BLaER1 treated with 17β-estradiol and CSF1 and Interleukin-3, amounts not matched to agents 10 nM and 100 nM (cell line): ENCODE measurements at regions not wholly inside any gene's neighbourhood (a gene's known extent, or its start where the extent isn't known, plus 50 kb on each side); places are given as distances from the start of the nearest gene placed in this dataset.

Experiments used
- H3K27ac ChIP-seq, 11 experiments: shearing (Covaris generic); formaldehyde crosslinking; 2 replicates each; pipeline ENCODE4 v1.8.1; 2022
- H3K27me3 ChIP-seq, 11 experiments: shearing (Covaris generic); formaldehyde crosslinking; 2 replicates each; pipeline ENCODE4 v1.8.1; 2022
- H3K36me3 ChIP-seq, 11 experiments: shearing (Covaris generic); formaldehyde crosslinking; 2 replicates each; pipeline ENCODE4 v1.8.1; 2022
- H3K4me1 ChIP-seq, 10 experiments: shearing (Covaris generic); formaldehyde crosslinking; 2 replicates each; pipeline ENCODE4 v1.8.1; 2022
- H3K4me2 ChIP-seq, 11 experiments: shearing (Covaris generic); formaldehyde crosslinking; 2 replicates each; pipeline ENCODE4 v1.8.1; 2022
- H3K4me3 ChIP-seq, 10 experiments: shearing (Covaris generic); formaldehyde crosslinking; 2 replicates each; pipeline ENCODE4 v1.8.1; 2022
- H3K9ac ChIP-seq, 11 experiments: shearing (Covaris generic); formaldehyde crosslinking; 2 replicates each; pipeline ENCODE4 v1.8.1; 2022
- H3K9me3 ChIP-seq, 11 experiments: shearing (Covaris generic); formaldehyde crosslinking; replicated peaks in 1 of 11; 2 replicates each; pipeline ENCODE4 v1.8.1; 2022
- H4K20me1 ChIP-seq, 11 experiments: shearing (Covaris generic); formaldehyde crosslinking; 2 replicates each; pipeline ENCODE4 v1.8.1; 2022
- Cebpa-rat ChIP-seq, 11 experiments: shearing (Covaris generic); IDR thresholded peaks; 2 replicates each; pipeline ENCODE4 v1.8.1; 2022

DNA sequence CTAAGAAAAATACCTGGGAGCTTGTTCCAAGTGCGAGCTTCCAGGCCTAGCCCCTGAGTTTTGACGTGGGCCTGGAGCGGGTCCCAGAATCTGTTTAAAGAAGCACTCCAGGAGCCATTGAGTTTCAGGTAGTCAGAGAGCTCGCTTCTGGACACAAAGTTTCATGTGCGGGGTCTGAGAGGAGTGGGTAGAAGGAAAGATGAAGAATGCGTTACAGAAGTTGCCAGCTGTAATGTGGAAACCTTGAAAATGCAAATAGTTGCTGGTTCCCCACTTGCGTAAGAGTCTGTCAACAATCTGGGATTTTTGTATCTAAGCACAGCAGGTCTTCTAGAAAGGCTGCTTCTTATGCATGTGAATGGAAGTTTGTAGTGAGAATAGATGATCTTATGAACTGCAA lies 77.5 kb upstream of the CLCN4 start:
- H3K4me1 ChIP-seq = peaks cover 20 to 28% (median 24%) of the 10 kb centered on the region in 10 experiments

DNA sequence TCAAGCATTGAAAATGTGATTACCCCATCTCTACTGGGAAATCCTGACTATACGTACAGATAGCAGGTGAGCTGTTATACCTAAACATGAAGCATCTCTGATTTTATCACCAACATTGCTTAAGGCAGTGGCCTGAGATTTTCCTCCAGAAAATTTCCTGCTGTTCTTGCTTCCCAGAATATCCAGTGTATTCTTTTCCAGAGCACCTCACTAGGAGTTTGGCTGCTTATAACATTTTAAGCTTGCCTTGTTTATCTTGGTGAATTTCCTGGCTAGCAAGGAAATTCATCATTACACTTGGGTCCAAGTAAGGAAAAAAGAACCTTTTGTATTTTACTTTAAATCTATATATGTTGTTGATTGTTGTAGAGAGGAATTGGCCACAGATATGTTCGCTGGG lies 73.0 kb upstream of the CLCN4 start:
- peak overlapping the region in 3 of 11 experiments; percentile 61 to 75 (median 72); a peak in 5 of 22 replicates for H3K9ac ChIP-seq
- peak overlapping the region in 1 of 10 experiments; percentile 46; a peak in 1 of 20 replicates for H3K4me3 ChIP-seq
- no peaks in the 10 kb centered on the region for H3K9me3 ChIP-seq

More for the DNA sequence above, 77.5 kb upstream of the CLCN4 start:
- H3K9me3 ChIP-seq = no peaks in the 10 kb centered on the region
- H4K20me1 ChIP-seq = no peaks in the 10 kb centered on the region; a peak in 1 of 22 replicates
- H3K4me3 ChIP-seq = no peak overlapping the region
- H3K27me3 ChIP-seq = no peaks in the 10 kb centered on the region
- H3K27ac ChIP-seq = no peak overlapping the region
- H3K9ac ChIP-seq = no peak overlapping the region
- TF ChIP-seq Cebpa-rat (IDR thresholded peaks at IDR 0.05) = no peak
- H3K4me2 ChIP-seq = no peak overlapping the region
- peaks cover 0 to 39% (median 5%) of the 10 kb centered on the region in 11 experiments; a peak in 8 of 22 replicates for H3K36me3 ChIP-seq

DNA sequence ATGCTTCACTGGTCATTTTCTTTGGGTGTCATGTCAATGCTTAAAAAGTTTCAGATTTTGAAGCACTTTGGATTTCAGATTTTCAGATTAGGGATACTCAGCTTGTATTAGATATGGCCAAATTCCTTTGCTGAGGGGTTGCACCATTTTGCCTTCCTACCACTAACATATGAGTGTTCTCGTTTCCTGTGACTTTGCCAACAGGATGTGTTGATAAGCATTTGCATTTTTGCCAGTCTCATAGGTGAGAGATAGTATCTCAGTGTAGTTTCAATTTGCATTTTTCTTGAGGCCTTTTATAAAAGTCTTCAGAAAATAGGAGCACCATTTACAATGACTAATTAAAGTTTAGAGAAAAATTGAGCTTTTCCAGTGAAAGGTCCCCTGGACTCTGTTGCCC lies 71.6 kb upstream of the CLCN4 start:
- H3K4me1 ChIP-seq = peaks cover 26 to 60% (median 49%) of the 10 kb centered on the region in 10 experiments
- H4K20me1 ChIP-seq = peaks cover 0 to 3% (median 0%) of the 10 kb centered on the region in 11 experiments; a peak in 1 of 22 replicates
- peaks cover 0 to 22% (median 4%) of the 10 kb centered on the region in 11 experiments; a peak in 8 of 22 replicates for H3K36me3 ChIP-seq
- TF ChIP-seq Cebpa-rat (IDR thresholded peaks at IDR 0.05) = no peak
- H3K9ac ChIP-seq = no peak overlapping the region
- no peak overlapping the region for H3K4me3 ChIP-seq
- H3K4me2 ChIP-seq = peak overlapping the region in 9 of 11 experiments; percentile 6 to 94 (median 32); a peak in 12 of 22 replicates
- H3K9me3 ChIP-seq = no peaks in the 10 kb centered on the region
- H3K27me3 ChIP-seq = no peaks in the 10 kb centered on the region
- no peak overlapping the region for H3K27ac ChIP-seq

More for the DNA sequence above, 73.0 kb upstream of the CLCN4 start:
- Histone ChIP-seq H3K4me1 (peaks cover 20 to 46% (median 38%) of the 10 kb centered on the region in 10 experiments), H3K27ac (peak overlapping the region in 5 of 11 experiments; percentile 60 to 79 (median 69); a peak in 7 of 22 replicates), H3K36me3 (peaks cover 0 to 34% (median 5%) of the 10 kb centered on the region in 11 experiments; a peak in 8 of 22 replicates), H3K27me3 (no peaks in the 10 kb centered on the region), H4K20me1 (peaks cover 0 to 3% (median 0%) of the 10 kb centered on the region in 11 experiments; a peak in 1 of 22 replicates), H3K4me2 (peak overlapping the region; percentile 72 to 94 (median 84); a peak in 19 of 22 replicates)
- no peak for TF ChIP-seq Cebpa-rat (IDR thresholded peaks at IDR 0.05)

DNA sequence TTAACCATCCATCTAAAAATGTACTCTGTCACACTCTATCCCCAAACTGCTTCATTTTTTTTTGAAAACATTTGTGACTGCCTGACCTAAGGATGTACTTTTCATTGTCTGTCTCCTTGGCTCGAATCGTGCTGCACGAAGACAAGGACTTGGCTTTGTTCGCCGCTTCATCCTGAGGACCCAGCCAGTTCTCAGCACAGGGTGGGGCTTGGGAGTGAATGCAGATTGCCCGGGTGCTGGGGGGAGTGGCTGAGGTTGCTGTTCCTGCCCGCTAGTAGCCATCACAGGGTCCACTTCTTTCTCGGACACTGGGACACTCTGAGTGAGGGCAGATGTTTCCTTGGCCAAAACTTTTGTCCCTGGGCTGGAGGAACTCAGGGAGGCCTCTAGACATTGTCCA lies 70.1 kb upstream of the CLCN4 start:
- Histone ChIP-seq H3K4me3 (no peak overlapping the region), H3K9ac (no peak overlapping the region), H3K27ac (no peak overlapping the region), H3K9me3 (peaks cover 0 to 5% (median 0%) of the 10 kb centered on the region in 11 experiments; a peak in 1 of 22 replicates), H4K20me1 (peaks cover 0 to 3% (median 0%) of the 10 kb centered on the region in 11 experiments; a peak in 1 of 22 replicates), H3K36me3 (peaks cover 6 to 26% (median 8%) of the 10 kb centered on the region in 11 experiments; a peak in 17 of 22 replicates), H3K4me2 (no peak overlapping the region), H3K27me3 (no peaks in the 10 kb centered on the region), H3K4me1 (peaks cover 26 to 60% (median 52%) of the 10 kb centered on the region in 10 experiments)
- TF ChIP-seq Cebpa-rat (IDR thresholded peaks at IDR 0.05) = no peak

DNA sequence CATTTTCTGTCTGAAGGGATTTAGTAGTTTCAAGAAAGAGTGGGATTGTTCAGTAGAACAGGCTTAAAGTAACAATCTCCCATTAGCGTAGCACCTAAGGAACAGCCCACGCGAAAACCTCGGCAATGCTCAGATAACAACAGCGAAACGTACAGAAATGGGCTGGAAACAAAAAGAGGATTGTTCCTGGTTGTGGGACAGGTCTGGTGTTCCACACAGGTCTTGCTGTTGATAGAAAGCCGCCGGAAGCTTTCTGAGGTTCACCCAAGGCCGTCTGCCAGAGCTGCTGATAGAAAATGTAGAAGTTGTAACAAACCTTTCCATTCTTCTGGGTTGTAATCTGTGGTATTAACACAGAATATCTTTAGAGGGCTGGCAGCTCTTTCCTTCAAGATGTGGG lies 69.4 kb upstream of the CLCN4 start:
- Histone ChIP-seq H3K4me1 (peaks cover 22 to 53% (median 47%) of the 10 kb centered on the region in 10 experiments), H3K9ac (no peak overlapping the region), H3K4me2 (no peak overlapping the region), H3K36me3 (peaks cover 8 to 33% (median 15%) of the 10 kb centered on the region in 11 experiments; a peak in 17 of 22 replicates), H3K27ac (no peak overlapping the region), H3K27me3 (no peaks in the 10 kb centered on the region), H3K9me3 (peaks cover 0 to 5% (median 0%) of the 10 kb centered on the region in 11 experiments; a peak in 1 of 22 replicates), H3K4me3 (no peak overlapping the region), H4K20me1 (peaks cover 0 to 3% (median 0%) of the 10 kb centered on the region in 11 experiments; a peak in 1 of 22 replicates)
- no peak for TF ChIP-seq Cebpa-rat (IDR thresholded peaks at IDR 0.05)

DNA sequence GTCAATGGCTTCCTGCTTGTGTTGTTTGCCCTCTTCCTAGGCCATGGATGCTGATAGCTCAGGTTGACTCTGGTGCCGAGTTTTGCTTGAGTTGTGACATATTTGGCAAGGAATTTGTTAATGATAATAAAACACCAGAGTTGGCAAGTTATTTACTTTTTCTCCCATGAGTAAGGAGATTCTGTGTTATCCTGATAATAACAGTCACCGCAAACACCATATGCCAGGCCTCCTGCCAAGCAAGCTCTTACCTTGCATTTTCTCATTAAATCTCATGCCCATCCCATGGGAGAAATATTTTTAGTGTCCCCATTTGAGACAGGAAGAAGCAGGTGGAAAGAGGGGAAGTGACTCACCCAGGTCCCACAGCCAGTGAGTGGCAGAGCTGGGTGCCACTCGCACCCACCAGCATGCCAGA lies 67.4 kb upstream of the CLCN4 start:
- Histone ChIP-seq H3K36me3 (peaks cover 8 to 52% (median 19%) of the 10 kb centered on the region in 11 experiments; a peak in 17 of 22 replicates), H3K27me3 (no peaks in the 10 kb centered on the region), H3K27ac (no peak overlapping the region), H4K20me1 (peaks cover 0 to 3% (median 0%) of the 10 kb centered on the region in 11 experiments; a peak in 1 of 22 replicates), H3K9me3 (peaks cover 0 to 5% (median 0%) of the 10 kb centered on the region in 11 experiments; a peak in 1 of 22 replicates), H3K4me3 (no peak overlapping the region), H3K4me1 (peaks cover 7 to 33% (median 27%) of the 10 kb centered on the region in 10 experiments; a peak in 19 of 20 replicates), H3K9ac (no peak overlapping the region), H3K4me2 (peak overlapping the region; percentile 17 to 75 (median 68); a peak in 19 of 22 replicates)
- TF ChIP-seq Cebpa-rat (IDR thresholded peaks at IDR 0.05) = no peak

DNA sequence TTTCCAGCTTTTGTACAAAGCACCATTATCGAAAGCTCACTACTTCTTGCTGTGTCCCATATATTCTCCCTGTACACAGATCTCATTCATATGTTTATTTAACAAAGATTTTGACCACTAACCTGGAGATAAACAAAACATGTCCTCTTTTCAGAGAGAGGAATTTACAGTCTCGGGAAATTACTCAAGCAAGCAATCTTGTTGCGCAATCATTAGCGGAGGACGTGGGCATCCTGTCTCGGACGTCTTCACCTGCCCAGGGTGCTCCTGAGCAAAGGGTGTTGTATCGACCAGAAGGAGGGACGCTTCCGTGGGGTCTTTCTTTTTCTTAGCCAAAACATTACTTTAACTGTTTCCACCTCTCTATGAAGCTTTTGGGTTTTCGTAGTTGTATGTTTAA lies 66.5 kb upstream of the CLCN4 start:
- no peak overlapping the region for H3K9ac ChIP-seq
- peaks cover 7 to 24% (median 18%) of the 10 kb centered on the region in 10 experiments; a peak in 19 of 20 replicates for H3K4me1 ChIP-seq
- no peak overlapping the region for H3K27ac ChIP-seq
- H3K9me3 ChIP-seq = peaks cover 0 to 5% (median 0%) of the 10 kb centered on the region in 11 experiments; a peak in 1 of 22 replicates
- no peaks in the 10 kb centered on the region for H4K20me1 ChIP-seq
- H3K4me3 ChIP-seq = no peak overlapping the region
- no peaks in the 10 kb centered on the region for H3K27me3 ChIP-seq
- H3K36me3 ChIP-seq = peaks cover 8 to 61% (median 20%) of the 10 kb centered on the region in 11 experiments; a peak in 17 of 22 replicates
- peak overlapping the region in 9 of 11 experiments; percentile 24 to 75 (median 68); a peak in 12 of 22 replicates for H3K4me2 ChIP-seq
- peak; percentile 59 to 98 (median 90); a peak in 19 of 22 replicates for TF ChIP-seq Cebpa-rat (IDR thresholded peaks at IDR 0.05)

DNA sequence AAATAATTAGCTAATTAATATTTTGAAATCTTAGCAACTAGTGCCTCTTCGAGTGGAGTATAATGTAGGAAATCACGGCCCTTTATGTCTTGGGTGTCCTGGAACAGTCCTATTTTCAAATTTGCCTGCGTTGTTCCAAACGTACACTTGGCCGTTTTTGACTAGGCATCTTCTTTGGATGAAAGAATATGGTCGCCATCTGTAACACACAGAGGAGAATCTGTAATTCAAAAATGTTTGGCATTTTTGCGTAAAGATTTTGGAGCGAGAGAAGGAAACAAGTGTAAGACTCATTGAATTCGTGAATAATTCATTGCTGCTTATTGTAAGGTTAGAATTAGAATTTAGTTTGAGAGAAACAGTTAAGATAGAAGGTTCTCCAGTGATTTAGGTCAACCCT lies 61.5 kb upstream of the CLCN4 start:
- Histone ChIP-seq H3K27me3 (no peaks in the 10 kb centered on the region), H4K20me1 (no peaks in the 10 kb centered on the region), H3K27ac (no peak overlapping the region), H3K4me3 (no peak overlapping the region), H3K4me1 (peaks cover 35 to 49% (median 44%) of the 10 kb centered on the region in 10 experiments), H3K4me2 (0 out of 22 replicates have a peak overlapping the region, but pooled peaks of 1 of the 11 experiments have one; percentile 4), H3K9me3 (peaks cover 0 to 5% (median 0%) of the 10 kb centered on the region in 11 experiments; a peak in 1 of 22 replicates), H3K9ac (no peak overlapping the region), H3K36me3 (peaks cover 8 to 53% (median 22%) of the 10 kb centered on the region in 11 experiments; a peak in 18 of 22 replicates)
- no peak for TF ChIP-seq Cebpa-rat (IDR thresholded peaks at IDR 0.05)
